ENCODE measurements at regions not wholly inside any gene's neighbourhood (a gene's known extent, or its start where the extent isn't known, plus 50 kb on each side); places are given as distances from the start of the nearest gene placed in this dataset.

DNA sequence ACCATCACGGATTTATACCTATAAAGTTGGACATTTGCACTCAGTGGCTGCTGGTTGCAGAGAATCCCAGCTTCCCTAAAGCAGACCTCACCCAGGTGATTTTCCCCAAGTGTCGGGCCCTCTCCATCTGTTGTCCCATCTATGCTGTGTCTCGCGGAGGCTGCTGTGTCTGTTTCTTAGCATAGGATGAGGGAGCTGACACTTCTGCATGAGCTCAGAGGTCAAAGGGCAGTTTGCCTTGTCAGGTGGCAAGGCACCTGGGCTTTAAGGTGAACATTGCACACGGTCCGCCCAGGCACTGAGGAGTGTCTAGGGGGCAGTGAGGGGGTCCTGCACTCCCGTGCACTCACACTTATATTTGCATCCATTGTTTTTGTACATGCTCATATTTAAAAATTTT, 151.6 kb downstream of the ZIC5 start:
- no peak for DNase-seq

DNA sequence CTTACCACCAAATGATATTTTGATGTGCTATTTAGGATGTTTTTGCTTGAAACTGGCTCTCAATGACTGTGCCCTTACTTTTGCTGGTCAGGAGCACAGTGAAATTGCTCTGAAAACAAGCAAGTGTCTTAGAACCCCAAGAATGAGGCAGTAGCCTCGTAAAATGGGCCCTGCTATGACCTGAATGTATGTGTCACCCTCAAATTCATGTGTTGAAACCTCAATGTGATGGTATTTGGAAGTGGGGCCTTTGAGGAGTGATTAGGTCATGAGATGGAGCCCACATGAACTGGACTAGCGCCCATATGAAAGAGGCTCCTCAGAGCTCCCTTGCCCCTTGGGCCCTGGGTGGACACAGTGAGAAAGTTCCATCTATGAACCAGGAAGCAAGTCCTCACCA, 155.2 kb downstream of the ZIC5 start:
- no peak for DNase-seq

DNA sequence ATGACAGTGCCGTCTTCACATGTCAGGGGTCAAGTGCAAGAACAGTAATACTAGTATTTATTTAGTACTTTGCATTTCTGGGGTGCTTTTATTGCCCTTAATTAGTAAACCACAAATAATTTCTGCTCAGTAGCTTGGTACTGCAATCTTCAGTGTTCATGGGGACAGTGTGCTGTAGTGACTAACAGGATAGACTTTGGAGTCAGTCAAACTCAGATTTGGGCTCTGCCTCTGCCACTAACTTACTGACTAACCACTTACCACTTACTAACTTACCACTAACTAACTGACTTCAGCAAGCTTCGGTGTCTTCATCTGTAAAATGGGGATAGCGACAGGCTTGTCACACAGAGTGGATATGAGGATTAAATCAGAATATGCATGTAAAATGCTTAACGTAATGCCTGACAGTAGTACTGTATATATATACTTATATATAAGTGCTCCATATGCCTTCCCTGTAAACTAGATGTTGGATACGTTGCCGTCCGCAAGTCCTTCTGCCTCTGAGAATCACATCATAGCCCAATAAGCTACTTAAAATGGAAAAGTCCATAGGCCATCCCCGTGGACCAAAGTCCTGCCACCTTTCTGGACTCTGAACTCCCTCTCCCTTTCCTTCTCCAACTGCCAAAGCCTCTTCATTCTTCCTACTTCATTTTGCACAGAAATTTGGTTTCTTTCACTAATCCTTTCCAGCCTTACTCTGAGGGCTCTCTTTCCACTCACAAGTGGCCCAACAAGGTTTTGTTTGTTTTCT, 158.1 kb downstream of the ZIC5 start:
- DNase-seq, result no peak

DNA sequence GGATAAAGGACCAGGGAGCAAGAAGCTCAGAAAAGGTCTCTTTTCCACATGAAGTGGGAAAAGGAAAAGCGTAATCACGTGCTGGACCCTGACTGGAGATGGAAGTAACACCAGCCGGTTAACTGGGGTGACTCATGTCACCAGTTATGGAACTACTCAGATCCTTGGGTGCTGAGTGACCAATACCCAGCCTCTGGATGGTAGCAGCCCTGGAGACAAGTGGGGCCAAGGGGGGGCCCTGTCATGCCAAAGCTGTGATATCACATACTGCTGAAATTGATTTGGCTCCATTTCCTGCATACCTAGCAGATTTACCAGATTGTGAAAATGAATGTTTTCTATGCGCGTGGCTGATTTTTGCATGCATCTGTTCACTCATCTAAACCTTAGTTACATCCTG, 158.9 kb downstream of the ZIC5 start:
- DNase-seq, result no peak

DNA sequence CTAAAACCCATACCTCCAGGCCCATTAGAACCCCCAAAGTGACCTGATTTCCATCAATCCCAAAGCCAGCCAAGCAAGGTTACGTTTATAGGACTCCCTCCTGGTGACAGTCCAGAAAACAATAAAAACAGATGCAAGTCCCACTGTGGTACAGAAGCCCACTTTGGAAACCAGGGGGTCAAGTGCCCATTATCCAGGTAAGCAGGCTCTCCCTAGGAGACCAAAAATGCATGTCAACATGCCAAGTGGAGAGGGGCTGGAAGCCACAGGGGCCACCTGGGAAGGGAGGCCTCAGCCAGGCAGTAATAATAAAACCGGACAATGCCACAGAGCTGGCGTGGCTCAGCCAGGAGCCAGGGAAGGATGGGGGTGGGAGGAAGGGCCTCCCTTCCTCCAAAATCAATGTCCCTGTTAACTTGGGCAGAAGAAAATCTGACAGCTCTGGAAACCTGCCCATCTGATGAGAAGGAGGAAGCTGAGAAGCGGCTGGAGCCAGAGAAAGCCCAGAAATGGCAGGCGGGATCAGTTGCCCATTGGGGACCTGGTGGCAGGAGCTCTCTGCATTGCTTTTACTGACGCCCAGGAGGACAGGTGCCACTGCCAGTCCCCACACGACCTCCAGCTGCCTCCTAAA, 160.4 kb downstream of the ZIC5 start:
- no peak for DNase-seq

DNA sequence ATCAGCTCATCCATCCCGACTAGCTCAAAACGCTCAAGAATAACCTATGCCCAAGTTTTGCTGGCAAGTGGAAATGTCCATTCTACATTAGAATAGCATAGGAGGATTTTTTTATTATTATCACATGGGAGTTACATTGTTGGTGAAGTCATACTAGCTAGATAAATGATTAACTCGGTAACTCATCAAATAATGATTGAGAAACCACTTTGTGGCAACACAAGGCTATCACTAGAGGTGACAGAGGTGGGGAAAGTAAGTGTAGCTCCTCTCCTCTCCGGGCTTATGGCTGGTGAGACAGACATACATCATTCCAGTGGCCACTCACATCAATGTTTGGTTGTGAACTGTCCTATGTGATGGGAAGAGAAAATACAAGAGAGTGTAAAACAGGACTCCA, 161.6 kb downstream of the ZIC5 start:
- DNase-seq, result no peak

DNA sequence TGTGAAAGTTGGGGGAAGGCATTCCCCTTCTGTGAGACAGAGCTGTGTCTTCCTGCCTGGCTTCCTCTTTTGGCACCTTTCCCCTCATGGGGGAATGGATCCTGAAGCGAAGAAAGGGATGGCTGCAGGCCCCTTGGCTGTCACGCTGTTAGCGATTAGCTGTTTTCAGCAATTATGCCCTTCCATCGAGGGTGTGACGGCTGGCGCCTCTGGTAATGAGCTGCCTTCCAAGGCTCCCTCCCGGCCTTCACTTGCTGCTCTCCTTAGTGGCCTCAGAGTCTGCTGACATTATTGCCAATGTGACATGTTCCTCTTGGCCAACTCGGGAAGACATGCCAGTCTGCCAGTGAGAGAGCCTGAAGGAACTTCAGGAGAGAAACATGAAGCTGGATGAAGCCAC, 162.1 kb downstream of the ZIC5 start:
- no peak for DNase-seq

DNA sequence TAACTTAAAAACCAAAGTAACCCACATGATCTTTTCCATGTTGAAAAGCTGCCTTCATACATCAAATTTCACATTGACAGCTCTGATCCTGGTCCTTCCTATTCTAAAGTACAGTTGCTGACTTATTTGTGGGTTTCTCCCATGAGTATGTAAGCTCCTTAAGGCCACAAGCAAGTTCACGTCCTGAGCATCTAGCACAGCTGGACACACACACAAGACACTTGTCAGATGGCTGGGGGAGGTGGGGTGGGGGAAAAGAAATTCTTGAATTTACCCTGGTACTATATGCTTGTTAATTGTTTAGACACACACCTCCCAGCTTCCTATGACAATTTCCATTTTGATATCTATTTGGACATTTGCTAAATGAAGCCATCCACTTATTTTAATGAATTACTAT, 162.8 kb downstream of the ZIC5 start:
- DNase-seq, result no peak

DNA sequence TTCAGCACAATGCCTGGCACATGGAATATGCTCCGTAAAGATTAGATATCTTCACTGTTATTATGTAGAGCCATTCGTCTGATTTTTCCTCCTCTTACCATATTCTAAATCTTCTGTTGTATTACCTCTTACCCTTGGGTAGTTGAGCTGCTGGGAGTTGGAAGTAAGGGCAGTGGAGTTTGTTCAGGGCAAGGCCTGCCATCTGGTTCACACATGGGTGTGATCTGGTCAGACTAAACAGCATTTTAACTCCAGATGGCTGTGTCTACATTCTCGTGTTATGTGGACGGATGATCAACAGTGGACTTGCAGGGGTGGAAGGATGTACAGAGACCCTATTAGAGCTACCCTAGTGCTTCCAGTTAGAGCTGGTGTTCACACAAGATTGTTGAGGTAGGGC, 164.9 kb downstream of the ZIC5 start:
- DNase-seq, result no peak

DNA sequence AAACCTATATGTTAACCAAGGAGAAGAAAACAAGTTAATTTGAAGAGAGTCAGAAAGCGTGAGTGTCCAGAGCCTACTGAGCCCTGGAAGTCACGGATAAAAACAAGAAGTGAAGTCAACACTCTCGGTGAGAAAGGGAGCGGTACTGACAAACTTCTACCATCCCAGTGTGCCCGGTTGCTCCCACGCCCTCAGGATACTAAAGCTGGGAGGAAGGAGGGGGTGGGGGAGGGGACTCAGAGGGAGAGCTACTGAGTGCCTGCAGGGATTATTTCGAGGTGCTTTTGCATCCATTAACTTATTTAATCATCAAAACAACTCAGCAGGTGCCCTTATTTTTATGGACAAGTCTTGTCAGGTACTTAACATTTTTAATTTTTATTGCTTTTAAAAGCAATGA, 166.2 kb downstream of the ZIC5 start:
- DNase-seq, result no peak

DNA sequence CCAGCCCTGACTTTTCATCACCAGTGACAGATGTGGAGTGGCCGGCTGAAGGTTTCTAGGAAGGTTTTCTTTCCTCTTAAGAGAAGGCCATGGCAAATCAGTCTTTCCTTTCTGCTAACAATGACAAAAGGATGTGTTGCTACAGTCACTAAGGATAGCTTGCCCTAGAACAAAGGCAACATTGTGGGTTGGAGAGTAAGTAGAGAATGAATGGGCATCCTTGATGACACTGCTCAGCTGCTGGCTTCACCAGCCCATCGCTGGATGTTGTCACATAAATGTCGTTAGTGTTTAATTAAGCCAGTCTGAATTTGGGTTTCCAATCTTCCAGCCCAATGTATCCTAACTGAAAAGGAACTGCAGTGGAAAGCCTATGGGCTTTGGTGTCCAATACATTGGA, 168.4 kb downstream of the ZIC5 start:
- DNase-seq, result no peak

DNA sequence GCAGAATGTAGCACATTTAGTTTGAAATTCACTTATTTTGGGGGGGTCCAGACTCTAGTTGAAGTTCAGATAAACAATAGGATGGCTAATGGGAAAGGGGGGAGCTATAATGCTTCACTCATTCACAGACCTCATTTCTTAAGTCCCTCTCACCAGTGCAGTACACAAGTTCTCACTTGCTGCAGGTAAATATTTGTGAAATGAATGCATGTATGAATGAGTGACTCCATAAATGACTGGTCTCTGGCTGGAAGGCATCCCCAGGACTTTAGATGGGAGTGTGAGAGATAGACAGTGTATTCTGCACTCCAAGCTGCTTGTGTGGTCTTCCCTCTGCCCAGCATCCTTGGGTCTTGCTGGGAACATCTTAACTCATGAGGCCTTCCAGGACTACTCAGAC, 169.2 kb downstream of the ZIC5 start:
- DNase-seq, result no peak

DNA sequence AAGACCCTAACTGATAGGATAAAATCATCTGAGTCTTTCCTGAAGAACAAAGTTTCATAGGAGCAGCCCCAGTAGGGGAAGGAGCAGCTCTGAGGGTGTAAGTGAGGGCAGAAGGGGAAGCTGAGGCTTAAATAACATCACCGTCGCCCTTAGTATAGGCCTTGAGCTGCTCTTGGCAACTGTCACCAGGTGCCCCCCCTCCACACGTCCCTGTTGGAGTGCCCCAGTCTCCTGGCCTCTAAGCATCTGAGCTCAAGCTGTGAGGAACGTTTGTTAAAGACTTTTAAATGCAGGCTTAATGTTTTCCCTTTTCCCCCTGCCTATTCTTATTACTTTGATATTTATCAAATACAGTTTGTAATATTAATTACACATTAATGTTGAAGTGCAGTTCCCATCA, 170.6 kb downstream of the ZIC5 start:
- no peak for DNase-seq

DNA sequence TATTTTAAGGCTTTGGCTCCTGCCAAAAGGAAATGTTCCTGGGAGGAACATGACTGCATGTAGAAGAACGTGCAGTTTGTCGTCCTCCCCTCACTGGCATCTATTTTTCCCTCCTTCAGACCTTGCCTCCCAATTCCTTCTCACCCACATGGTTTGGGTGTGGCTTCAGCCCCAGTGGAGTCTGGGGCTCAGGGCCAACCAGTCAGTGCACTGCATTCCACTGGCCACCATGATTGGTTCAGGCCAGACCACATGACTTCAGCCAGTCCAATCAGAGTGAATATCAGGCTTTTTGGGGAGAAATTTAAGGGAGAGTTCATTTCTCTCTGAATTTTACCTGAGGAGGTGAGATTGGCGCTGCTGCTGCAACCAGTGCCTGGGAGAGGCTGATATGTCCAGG, 171.6 kb downstream of the ZIC5 start:
- DNase-seq, result no peak

DNA sequence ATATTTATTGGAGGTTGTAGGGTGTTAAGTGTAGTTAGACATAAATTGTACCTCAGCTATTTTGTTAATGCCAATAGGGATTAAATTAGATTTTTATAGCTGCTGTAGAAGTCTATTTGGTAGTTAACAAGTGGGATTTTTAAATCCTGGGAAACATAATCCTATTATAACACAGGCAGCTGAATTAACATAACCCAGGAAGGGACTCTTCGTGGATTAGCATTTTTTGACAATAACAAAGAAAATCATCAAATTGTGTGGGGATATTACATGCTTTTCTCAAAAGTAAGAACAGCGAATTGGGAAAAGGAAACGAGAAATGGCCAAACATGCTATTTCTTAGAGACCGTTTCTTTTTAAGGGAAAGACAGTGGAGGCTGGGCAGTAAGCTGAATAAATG, 172.8 kb downstream of the ZIC5 start:
- no peak for DNase-seq

DNA sequence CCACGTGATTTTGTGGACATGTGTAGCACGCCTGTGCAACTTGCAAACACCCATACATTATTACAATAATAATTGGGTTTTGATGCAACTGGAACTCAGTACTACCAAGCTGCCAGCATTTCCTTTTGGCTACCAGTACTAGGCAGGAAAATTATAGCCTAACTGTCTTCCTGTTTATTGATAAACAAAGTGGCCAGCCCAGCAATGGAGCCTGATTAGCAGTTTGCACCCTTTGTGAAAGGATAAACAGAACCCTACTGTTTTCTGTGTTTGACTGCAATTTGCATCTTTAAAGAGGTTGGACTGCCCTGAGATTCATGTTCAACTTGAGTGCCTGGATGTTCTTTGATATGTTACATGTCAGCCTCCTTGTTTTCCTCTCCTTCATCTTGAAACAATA, 173.9 kb downstream of the ZIC5 start:
- DNase-seq, result no peak

DNA sequence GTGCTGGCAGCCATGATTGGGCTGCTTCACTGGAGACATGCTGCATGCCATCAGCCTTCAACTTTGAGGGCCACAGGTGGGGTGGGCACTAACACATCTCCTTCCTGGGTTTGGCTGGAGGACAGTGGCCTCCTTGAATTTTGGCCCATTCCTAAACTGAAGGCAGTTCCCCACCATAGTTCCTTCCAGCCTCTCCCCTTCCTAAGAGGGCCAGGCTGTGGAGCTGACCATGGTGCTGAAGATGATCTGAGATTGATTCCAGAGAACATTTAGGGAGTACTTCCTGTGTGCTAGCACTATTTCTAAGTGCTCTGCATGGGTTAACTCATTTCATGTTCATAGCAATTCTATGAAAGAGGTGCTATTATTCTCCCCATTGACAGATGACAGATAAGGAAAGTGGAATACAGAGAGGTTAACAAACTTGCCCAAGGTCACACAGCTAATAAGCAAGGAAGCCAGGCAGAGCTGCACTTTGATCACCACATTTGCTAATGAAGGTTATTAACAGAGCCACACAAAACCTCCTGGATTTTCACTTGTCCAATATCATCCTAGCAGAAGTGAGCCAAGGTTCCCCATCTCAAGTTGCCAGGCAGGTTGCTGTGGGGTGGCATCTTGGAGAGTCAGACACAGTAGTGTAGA, 175.3 kb downstream of the ZIC5 start:
- DNase-seq, result no peak

DNA sequence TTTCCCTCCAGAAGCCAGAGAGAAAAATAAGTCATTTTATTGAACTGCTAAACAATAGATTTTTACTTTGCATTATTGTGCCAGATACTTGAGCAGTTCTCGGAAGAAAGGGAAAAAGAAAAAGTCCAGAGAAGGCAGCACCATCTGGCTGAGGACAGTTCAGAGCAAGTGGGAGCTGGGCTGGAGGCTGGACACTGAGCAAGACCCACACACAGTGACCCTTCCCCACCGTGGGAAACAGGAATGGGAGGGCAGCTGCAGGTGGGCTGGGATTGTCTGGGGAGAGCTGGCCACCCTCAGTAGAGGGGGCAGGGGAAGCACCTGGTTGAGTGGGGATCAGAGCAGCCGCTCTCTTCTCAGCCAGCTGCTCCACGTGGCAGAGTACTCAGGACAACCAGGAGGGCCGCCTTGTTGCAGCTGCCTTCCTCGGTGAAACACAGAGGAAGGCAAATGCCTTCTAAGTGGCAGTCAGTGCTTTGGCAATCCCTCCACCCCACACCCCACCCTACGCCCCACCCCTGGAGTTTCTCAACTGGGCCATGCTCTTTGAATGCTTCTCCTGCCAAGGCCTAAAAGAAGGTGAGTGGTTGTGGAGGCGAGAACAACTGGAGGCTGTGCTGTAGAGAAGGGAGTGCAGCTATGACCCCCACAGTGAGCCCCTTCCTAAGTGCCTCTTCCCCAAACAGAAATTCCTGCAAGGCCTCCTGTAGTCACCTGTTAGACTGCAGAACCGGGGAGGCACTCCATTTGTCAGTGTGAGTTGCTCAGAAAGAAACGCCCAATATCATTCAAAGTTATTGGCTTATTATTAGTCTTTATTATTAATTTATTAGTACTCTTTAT, 179.3 kb downstream of the ZIC5 start:
- no peak for DNase-seq

DNA sequence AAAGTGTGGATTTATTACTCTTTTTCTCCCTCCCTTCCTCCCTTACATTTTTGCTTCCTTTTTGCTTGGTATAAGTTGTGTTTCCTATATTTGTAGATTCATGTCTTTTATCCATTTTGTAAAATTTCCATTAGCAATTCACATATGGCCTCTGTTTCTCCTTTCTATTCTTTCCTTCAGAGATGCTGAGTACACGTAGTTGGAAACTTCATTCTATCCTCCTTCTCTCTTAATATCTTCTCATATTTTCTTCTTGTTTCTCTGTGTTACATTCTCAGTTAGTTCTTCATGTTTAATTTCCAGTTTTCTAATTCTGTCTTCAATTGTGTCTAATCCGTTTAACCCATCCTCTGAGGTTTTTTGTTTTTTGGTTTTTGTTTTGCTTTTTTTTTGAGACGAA, 188.9 kb downstream of the ZIC5 start:
- no peak for DNase-seq

DNA sequence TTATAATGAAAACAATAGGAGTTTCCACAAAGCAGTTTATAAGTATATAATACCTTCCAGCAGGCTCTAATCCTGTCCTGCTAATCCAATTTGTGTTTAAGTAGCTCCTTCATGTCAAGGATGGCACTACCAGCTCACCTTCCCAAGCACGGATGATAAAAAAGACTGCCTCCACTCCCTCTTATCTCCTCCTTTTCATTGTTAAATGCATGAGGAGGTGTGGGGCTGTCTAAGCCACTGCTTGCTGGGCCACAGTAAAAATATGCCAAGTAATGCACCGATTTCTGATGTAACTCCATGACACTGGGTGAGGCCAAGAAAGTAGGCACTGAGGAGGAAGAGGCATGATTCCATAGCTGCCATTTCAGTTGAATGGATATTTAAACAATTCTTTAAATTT, 193.1 kb downstream of the ZIC5 start:
- DNase-seq, result no peak

DNA sequence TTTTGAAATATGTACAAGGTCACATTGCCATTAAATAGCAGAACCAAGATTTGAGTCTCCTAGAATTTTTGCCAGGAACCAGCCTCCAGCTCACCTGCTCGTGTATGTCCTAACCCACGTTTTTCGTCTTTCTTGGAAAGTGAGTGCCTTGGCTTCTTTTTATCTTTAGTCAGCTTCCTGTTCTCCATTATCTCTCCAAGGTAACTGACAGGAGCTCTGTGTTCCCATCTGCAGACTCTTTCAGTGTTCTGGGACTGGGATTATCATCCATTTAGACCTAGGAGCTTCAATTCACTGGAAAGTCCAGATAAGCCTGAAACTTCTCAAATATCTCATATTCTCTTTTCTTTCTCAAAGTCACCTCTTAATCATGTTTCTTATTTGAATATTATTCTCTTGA, 193.7 kb downstream of the ZIC5 start:
- no peak for DNase-seq

DNA sequence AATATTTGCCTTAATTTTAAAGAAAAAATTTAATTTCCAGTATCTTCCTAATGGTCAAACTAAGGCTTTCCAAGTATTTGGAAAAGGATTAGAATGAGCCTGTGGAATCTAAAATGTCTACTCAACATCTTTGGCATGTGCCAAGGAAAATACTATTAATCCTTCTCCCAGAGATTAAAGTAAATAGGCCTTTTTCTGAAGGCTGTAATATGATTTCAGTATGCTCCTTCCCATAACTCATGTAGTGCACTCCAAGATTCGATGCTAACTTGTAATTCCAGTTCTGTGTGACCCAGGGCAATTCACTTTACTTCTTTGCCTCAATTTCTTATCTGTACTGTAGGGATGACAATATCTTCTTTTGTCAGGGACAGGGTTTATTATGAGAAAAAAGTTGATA, 196.9 kb downstream of the ZIC5 start:
- DNase-seq, result no peak

DNA sequence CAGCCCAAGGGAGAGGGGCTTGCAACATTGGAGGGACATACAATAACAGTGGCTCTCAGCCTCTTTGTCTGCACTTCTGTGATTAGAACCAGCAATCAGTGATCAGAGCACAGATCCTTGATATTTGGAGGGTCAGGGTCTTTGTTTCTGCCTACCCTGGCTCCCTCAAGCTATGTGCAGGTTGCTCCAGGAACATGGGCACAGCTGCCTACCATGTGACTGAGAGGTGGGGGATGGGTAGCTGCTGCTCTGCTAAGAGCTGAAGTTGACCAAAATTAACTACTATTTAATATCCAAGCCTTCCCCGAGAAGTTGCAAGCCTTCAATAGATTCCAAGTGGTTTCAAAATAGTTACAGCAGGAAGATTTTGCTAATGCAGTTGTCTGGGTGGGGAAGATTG, 202.6 kb downstream of the ZIC5 start:
- DNase-seq, result no peak

DNA sequence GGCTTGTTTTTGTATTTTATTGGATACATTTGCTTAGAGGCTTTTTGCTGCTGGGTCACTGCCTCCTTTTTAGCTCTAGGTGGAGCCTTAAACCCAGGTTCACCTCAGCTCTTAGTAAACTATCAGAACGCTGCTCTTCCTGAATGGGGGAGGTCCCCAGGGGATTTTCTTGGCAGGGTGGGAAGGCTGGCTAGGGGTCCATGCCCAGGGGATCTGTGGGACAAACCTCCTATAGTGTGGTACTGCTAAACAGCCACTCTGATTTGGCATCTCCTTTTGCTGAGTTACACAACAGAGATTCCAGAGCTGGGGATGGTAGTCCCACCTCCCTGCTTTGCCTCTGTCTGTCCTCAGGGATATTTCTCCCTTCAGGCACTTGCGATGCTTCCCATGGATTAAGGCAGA, 204.9 kb downstream of the ZIC5 start:
- peak; percentile 26 for DNase-seq

Data from NCI-H2171 (cell line).